LNCaP clone FGC (cell line): ENCODE measurements at regions not wholly inside any gene's neighbourhood (a gene's known extent, or its start where the extent isn't known, plus 50 kb on each side); places are given as distances from the start of the nearest gene placed in this dataset.

ENCODE experiments used
- DNase-seq: peaks from one replicate; pipeline ENCODE4 v3.0.0-alpha.2; 2011; ENCODE audit warnings: low read depth
- H3K4me3 ChIP-seq: 2 replicates; pipeline ENCODE4 v1.5.1; 2011; ENCODE audit warnings: mild to moderate bottlenecking, low read depth, low read length, control low read depth
- TF ChIP-seq, protein P1 (sequence below): IDR thresholded peaks from 2 replicates; pipeline ENCODE4 v1.5.1; 2012; ENCODE audit warnings: mild to moderate bottlenecking; ENCODE audit not compliant: control insufficient read depth, insufficient read depth; ENCODE audit errors: extremely low read depth

DNA sequence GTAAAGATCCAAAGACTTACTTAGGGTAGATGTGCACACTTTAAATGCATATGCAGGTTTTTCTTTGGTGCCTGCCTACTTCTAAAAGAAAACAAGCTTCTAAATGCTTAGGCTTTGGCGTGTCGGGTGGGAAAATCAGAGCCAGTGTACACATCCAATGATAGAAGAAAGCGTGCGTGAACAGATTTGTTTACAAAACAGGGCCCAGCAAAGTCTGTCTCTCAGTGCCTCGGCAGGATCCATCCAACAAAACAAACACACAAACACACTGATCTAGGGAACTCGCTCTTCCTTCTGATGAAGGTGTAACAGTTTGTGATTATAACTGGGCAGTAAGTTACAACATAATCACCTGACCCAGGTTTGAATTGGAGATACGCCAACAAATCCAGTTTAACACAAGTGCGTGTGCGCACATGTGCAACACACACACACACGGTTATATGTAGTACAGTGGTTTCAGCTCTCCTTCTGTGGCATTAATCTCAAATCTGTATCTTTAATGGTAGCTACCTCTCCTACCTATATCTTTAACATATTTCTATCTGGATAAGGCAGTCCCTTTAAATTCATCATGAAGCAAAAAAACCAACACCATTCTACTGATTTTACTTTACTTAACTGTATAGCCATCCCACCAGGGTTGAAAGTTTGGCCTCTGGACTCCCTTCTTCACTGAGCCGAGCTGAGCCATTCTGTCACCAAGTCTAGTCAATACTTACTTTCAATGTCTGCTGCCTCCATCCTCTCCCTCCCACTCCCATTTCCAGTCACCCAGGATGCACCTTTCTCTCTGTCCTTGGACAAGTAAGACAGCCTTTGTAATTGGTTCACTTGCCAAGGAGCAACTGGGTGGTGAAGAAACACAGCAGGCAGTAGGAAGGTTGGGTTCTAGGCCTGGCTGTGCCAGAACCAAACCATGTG lies 184.4 kb upstream of the KLF14 start:
- DNase-seq: peak; percentile 87
- TF ChIP-seq, protein P1, sequence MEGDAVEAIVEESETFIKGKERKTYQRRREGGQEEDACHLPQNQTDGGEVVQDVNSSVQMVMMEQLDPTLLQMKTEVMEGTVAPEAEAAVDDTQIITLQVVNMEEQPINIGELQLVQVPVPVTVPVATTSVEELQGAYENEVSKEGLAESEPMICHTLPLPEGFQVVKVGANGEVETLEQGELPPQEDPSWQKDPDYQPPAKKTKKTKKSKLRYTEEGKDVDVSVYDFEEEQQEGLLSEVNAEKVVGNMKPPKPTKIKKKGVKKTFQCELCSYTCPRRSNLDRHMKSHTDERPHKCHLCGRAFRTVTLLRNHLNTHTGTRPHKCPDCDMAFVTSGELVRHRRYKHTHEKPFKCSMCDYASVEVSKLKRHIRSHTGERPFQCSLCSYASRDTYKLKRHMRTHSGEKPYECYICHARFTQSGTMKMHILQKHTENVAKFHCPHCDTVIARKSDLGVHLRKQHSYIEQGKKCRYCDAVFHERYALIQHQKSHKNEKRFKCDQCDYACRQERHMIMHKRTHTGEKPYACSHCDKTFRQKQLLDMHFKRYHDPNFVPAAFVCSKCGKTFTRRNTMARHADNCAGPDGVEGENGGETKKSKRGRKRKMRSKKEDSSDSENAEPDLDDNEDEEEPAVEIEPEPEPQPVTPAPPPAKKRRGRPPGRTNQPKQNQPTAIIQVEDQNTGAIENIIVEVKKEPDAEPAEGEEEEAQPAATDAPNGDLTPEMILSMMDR: no peak
- peak overlapping the region; percentile 17 for H3K4me3 ChIP-seq

GRCh38 chr7:130919316-130920103 lies 185.5 kb upstream of the KLF14 start:
- no peak for DNase-seq
- TF ChIP-seq, protein P1: no peak
- H3K4me3 ChIP-seq: no peak overlapping the region

DNA sequence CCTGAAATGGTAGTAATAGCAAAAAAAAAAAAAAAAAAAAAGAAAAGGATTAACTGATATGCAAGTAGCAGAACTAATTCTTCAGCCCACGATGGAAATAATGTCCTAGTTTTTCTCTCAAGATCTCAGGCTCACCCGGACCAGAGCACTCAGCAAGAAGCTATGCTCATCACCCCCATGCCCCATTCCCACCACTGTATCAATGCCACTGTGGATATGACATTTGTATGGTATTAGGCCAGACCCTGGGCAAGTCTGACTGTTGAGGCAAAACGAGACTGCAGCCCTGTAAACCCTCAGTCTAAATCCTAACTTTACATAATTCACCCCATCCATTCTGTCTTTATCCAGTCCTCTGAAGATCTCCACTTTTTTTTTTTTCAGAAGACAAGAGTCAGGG lies 186.1 kb upstream of the KLF14 start:
- TF ChIP-seq, protein P1: no peak
- DNase-seq: no peak
- H3K4me3 ChIP-seq: no peak overlapping the region

DNA sequence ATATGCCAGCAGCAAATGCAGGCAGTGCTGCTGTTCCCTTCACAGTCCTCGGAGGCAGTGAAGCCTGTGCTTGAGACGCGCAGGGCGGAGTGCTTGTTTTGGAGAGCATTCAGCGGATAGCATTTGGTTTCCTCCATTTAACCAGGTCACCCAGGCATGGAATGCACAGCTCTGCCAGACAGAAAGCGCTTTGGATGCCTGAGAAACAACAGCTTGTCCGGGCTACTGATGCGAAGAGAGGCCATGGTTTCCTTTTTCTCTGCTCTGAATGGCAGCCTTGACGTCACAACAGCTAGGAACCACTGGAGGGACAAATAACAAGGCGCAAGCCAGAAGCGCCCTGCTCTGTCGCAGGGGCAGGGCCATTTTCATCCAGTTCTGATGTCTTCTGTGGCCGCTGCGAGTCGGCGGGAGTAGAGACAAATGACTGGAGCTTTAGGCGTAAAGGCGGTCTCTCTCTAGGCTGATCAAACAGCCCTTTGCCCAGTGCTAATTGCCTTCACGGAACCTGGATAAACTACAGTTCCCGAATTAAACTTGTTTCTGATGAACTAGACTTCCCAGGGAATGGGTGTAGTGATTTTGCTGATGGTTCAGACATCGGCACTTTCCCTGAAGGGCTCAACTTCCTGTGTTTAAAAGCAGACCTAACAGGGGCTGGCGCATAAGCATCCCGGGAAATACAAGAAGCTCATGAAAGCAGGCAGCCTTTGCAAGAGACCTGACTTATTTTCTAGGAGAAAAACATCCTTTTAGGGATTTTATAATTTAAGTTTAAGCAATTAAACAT lies 187.6 kb upstream of the KLF14 start:
- H3K4me3 ChIP-seq: no peak overlapping the region
- TF ChIP-seq, protein P1: no peak
- no peak for DNase-seq

- TF ChIP-seq, protein P1: no peak
- no peak overlapping the region for H3K4me3 ChIP-seq
- no peak for DNase-seq
These were observed 188.5 kb upstream of the KLF14 start for GRCh38 chr7:130922206-130923112.

DNA sequence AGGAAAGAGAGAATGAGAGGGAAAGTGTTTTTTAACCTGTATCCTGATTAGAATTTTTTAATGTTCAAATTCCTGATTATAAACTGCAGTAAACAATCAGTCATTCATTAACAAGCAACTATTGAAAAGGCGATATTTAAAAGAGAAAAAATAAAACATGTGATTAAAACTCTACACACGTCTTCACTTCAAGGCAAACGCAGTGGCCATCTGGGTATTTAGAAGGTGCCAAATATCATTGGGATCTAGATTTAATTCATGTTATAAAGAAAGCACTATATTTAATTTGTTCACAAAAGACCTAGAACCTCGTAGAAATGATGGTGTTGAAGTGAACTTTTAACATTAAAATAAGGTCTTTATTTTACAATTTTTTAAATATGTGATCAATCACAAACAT lies 189.4 kb upstream of the KLF14 start:
- TF ChIP-seq, protein P1: no peak
- DNase-seq: no peak
- no peak overlapping the region for H3K4me3 ChIP-seq
